PC-3 (cell line): ENCODE measurements at regions not wholly inside any gene's neighbourhood (a gene's known extent, or its start where the extent isn't known, plus 50 kb on each side); places are given as distances from the start of the nearest gene placed in this dataset.

Experiments used
- ATAC-seq: fragments of 200-7000 bp; cut with Tn5 transposase; 2 replicates; pipeline ENCODE4 v1.9.1; 2020; ENCODE audit warnings: mild to moderate bottlenecking, moderate library complexity
- BruUV-seq: library from RNA; stranded (reverse); fragments of 400-500 nt; replicated peaks from 2 replicates; lab custom pipeline; 2021; lab: Mats Ljungman, UMichigan
- CTCF ChIA-PET: fragments of 300-600 bp; sonication (Branson Sonifier 250); formaldehyde crosslinking; loops from one replicate; lab custom pipeline; 2022; ENCODE audit warnings: antibody characterized with exemption; lab: Charles Lee
- POLR2A ChIA-PET: fragments of 300-600 bp; sonication (Branson Sonifier 250); formaldehyde crosslinking; loops from one replicate; lab custom pipeline; 2022; ENCODE audit warnings: antibody characterized with exemption; ENCODE audit not compliant: unreplicated experiment; lab: Charles Lee
- DNase-seq: peaks from one replicate; pipeline ENCODE4 v3.0.0-alpha.2; 2015
- H2AFZ ChIP-seq: fragments of 300-600 bp; sonication (generic); 2 replicates; pipeline ENCODE4 v1.6.0; 2016; ENCODE audit warnings: antibody characterized with exemption, low read length
- H3F3A ChIP-seq: fragments of 300-600 bp; sonication (generic); one replicate; pipeline ENCODE4 v1.6.0; 2017; ENCODE audit warnings: antibody characterized with exemption, low read length, control low read depth, mild to moderate bottlenecking; ENCODE audit not compliant: unreplicated experiment
- H3K27ac ChIP-seq: fragments of 300-600 bp; sonication (generic); 2 replicates; pipeline ENCODE4 v1.5.1; 2016; ENCODE audit warnings: mild to moderate bottlenecking, low read length
- H3K27me3 ChIP-seq: fragments of 300-600 bp; sonication (generic); 2 replicates; pipeline ENCODE4 v1.6.1; 2016; ENCODE audit warnings: low read length, mixed read lengths
- H3K36me3 ChIP-seq: fragments of 300-600 bp; sonication (generic); 2 replicates; pipeline ENCODE4 v1.6.1; 2016; ENCODE audit warnings: low read depth, mixed run types, low read length, mixed read lengths
- H3K4me1 ChIP-seq: fragments of 300-600 bp; sonication (generic); 2 replicates; pipeline ENCODE4 v1.5.1; 2016; ENCODE audit warnings: low read length; ENCODE audit not compliant: insufficient read depth
- H3K4me2 ChIP-seq: fragments of 300-600 bp; sonication (generic); 2 replicates; pipeline ENCODE4 v1.6.0; 2016; ENCODE audit warnings: low read length
- H3K4me3 ChIP-seq: fragments of 300-600 bp; sonication (generic); 2 replicates; pipeline ENCODE4 v1.5.1; 2016; ENCODE audit warnings: mild to moderate bottlenecking, low read length, mixed read lengths
- H3K79me2 ChIP-seq: fragments of 300-600 bp; sonication (generic); 2 replicates; pipeline ENCODE4 v1.6.1; 2017; ENCODE audit warnings: low read length, mixed read lengths
- H3K9ac ChIP-seq: fragments of 300-600 bp; sonication (generic); 2 replicates; pipeline ENCODE4 v1.6.0; 2016; ENCODE audit warnings: mild to moderate bottlenecking, low read length
- H3K9me2 ChIP-seq: fragments of 300-600 bp; sonication (generic); replicated peaks from 2 replicates; pipeline ENCODE4 v1.6.1; 2016; ENCODE audit warnings: mixed run types, low read length, mixed read lengths
- H3K9me3 ChIP-seq: fragments of 300-600 bp; sonication (generic); 2 replicates; pipeline ENCODE4 v1.6.1; 2016; ENCODE audit warnings: low read length, mixed read lengths
- H4K20me1 ChIP-seq: fragments of 300-600 bp; sonication (generic); 2 replicates; pipeline ENCODE4 v1.6.1; 2016; ENCODE audit warnings: low read length, mixed read lengths
- CTCF ChIP-seq: fragments of 300-600 bp; sonication (generic); conservative IDR thresholded peaks from 2 replicates; pipeline ENCODE4 v1.5.1; 2017; ENCODE audit warnings: antibody characterized with exemption, low read depth, mild to moderate bottlenecking, low read length
- EZH2 ChIP-seq: fragments of 300-600 bp; sonication (generic); IDR thresholded peaks from one replicate; pipeline ENCODE4 v1.6.1; 2017; ENCODE audit warnings: antibody characterized with exemption, mild to moderate bottlenecking, low read length; ENCODE audit not compliant: unreplicated experiment
- EZH2phosphoT487 ChIP-seq: fragments of 300-600 bp; sonication (generic); IDR thresholded peaks from 2 replicates; pipeline ENCODE4 v1.6.1; 2018; ENCODE audit warnings: mild to moderate bottlenecking, antibody characterized with exemption, low read length, borderline replicate concordance
- intact Hi-C: fragments of 100-400 bp; cut with micrococcal nuclease; formaldehyde crosslinking; loops from 2 replicates; pipeline ENCODE4 v1.9.0; 2023

GRCh38 chr18:43686709-43687108 is 409.4 kb upstream of the SYT4 start:
- ChIA-PET CTCF (no interaction called here), POLR2A (no interaction called here)
- no peak for TF ChIP-seq CTCF
- BruUV-seq: no TSS peak
- DNase-seq (no peak), ATAC-seq (no peak)
- no peaks in the 10 kb centered on the region for H3K27me3 ChIP-seq
- H3K27ac ChIP-seq: no peak overlapping the region
- no peaks in the 10 kb centered on the region for H3K9me3 ChIP-seq
- no peak overlapping the region for H3K4me3 ChIP-seq
- no peaks in the 10 kb centered on the region for H3K79me2 ChIP-seq
- intact Hi-C loops: no loop called here
- no peak overlapping the region for H3K4me2 ChIP-seq
- H3K9me2 ChIP-seq: no peaks in the 10 kb centered on the region
- no peak overlapping the region for H2AFZ ChIP-seq
- no peaks in the 10 kb centered on the region for H3K36me3 ChIP-seq
- H3F3A ChIP-seq: no peaks in the 10 kb centered on the region
- H3K4me1 ChIP-seq: no peaks in the 10 kb centered on the region
- H4K20me1 ChIP-seq: no peaks in the 10 kb centered on the region
- H3K9ac ChIP-seq: no peak overlapping the region

DNA sequence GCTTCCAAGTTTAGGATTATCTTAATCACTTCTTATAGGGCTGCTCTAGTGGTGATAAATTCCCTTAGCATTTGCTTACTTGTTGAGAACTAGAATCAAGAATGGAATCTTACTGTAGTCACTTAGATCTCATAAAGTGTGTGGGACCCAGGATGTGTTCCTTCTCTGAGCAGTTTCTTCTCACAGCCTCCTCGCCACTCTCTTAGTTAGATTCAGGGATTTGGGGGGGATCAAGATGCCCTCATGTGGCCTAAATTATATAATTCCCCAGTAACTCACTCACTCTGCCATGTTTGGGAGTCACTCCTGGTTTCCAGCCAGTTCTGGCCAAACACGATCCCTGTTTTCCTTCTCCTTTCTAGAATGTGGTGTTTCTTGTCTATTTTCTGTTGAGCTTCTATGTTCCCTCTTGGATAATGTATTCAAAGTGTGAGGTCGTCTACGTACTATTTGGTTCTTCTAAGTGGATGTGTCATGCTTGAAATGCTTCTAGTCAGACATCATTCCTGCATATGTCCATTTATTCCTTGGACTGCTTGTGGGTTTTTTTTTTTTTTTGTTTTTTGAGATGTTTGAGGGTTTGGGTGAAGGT is 414.9 kb upstream of the SYT4 start:
- CTCF ChIA-PET: no interaction called here
- Histone ChIP-seq H3K9me2 (no peaks in the 10 kb centered on the region), H3K36me3 (no peaks in the 10 kb centered on the region), H3K9ac (no peak overlapping the region), H3K27ac (no peak overlapping the region), H3K27me3 (no peaks in the 10 kb centered on the region), H3K4me3 (no peak overlapping the region), H3K9me3 (no peaks in the 10 kb centered on the region), H3F3A (no peaks in the 10 kb centered on the region), H3K79me2 (no peaks in the 10 kb centered on the region), H3K4me2 (no peak overlapping the region), H2AFZ (no peak overlapping the region), H4K20me1 (no peaks in the 10 kb centered on the region), H3K4me1 (no peaks in the 10 kb centered on the region)
- POLR2A ChIA-PET: no interaction called here
- ATAC-seq (no peak), DNase-seq (no peak)
- intact Hi-C loops: no loop called here
- BruUV-seq: no TSS peak
- no peak for TF ChIP-seq EZH2
- no peak for TF ChIP-seq CTCF
- TF ChIP-seq EZH2phosphoT487: no peak

DNA sequence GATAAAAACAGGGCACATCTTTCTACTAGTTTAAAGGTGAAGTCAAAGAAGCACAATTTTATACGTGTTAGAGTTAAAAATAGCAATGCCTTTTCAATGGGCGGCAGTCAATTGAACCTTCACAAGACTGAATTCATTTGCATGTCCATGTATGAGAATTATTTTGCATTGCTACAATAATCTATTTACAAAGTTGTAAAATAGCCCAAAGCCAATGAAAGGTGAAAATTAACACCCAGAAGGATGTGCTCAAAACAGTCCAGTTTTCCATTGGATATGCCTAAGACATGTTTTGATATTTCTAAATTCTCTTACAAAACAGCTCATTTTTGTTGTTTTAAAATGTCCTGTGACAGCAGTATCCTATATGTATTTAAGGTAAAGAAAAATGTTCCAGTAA is 425.1 kb upstream of the SYT4 start:
- Histone ChIP-seq H2AFZ (no peak overlapping the region), H3K4me3 (no peak overlapping the region), H3K27ac (no peak overlapping the region), H3K9ac (no peak overlapping the region), H4K20me1 (no peaks in the 10 kb centered on the region), H3K9me3 (no peaks in the 10 kb centered on the region), H3K9me2 (no peaks in the 10 kb centered on the region), H3K79me2 (no peaks in the 10 kb centered on the region), H3K4me2 (no peak overlapping the region), H3K4me1 (no peaks in the 10 kb centered on the region), H3F3A (no peaks in the 10 kb centered on the region), H3K36me3 (no peaks in the 10 kb centered on the region), H3K27me3 (no peaks in the 10 kb centered on the region)
- TF ChIP-seq EZH2phosphoT487 (no peak), CTCF (no peak), EZH2 (no peak)
- ChIA-PET CTCF (no interaction called here), POLR2A (no interaction called here)
- no TSS peak for BruUV-seq
- intact Hi-C loops: no loop called here
- ATAC-seq: no peak
- DNase-seq: no peak
